ENCODE measurements at regions not wholly inside any gene's neighbourhood (a gene's known extent, or its start where the extent isn't known, plus 50 kb on each side); places are given as distances from the start of the nearest gene placed in this dataset.

GRCh38 chr6:84469144-84469543 lies 241.7 kb upstream of the CEP162 start:
- no peak for DNase-seq (ENCODE audit: extremely low read depth in 1 of 2, low read depth in 1 of 2)

GRCh38 chr6:84467296-84467695 lies 239.9 kb upstream of the CEP162 start:
- DNase-seq (ENCODE audit: extremely low read depth in 1 of 2, low read depth in 1 of 2): no peak

DNA sequence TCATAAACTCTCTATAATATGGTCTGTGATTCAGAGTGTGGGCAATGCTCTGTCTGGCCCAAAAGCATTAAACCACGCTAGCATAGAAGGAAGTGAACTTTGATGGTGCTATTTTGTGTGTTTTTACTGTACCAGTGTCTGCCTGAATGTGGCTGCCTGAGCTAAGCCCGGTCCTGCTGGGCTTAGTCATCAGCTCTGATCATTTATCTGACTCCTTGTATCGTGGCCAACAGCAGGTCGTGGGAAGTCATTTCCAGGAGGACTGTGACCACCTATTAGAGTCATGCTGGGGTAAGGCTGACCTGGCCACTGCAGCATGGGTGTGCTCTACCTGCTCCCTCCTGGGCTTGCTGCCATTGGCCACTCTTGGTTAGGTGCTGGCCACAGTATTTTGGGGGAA lies 239.1 kb upstream of the CEP162 start:
- DNase-seq (ENCODE audit: extremely low read depth in 1 of 2, low read depth in 1 of 2): no peak

DNA sequence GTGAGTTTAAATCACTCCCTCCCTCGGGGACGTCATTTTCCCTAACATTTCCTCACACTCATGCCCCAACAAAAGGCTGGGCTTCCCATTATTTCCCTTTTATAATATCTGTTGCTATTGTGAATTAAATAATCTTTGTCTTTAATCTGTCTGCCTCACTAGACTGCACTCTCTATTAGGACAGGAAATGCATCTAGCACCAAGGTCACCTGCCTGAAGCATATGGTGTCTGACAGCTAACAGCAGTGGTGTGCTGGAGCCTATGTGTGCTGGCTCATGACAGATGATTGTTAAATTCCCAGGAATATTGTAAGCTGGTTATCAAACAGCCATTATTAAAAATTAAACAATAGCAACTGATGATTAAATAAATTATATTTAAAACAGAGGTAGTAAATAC lies 237.0 kb upstream of the CEP162 start:
- no peak for DNase-seq (ENCODE audit: extremely low read depth in 1 of 2, low read depth in 1 of 2)

GRCh38 chr6:84462698-84463097 lies 235.3 kb upstream of the CEP162 start:
- DNase-seq (ENCODE audit: extremely low read depth in 1 of 2, low read depth in 1 of 2): no peak

DNA sequence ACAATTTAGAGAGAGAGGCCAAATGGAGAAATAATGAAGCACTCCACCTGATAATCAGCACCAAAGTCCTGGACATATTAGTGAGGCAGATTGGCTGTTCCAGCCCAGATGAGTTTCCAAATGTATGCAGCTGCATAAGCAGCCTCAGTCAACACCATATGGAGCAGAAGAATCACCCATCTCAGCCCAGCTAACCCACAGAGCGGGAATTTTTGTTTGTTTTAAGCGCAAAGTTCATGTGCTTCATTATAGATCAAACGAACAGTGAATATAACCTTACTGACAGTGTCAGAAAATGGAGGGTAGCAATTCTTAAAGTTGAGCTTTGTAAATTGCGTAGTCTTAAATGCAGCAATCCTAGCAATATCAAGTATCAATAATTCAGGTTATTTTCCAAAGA lies 234.0 kb upstream of the CEP162 start:
- no peak for DNase-seq (ENCODE audit: extremely low read depth in 1 of 2, low read depth in 1 of 2)

DNA sequence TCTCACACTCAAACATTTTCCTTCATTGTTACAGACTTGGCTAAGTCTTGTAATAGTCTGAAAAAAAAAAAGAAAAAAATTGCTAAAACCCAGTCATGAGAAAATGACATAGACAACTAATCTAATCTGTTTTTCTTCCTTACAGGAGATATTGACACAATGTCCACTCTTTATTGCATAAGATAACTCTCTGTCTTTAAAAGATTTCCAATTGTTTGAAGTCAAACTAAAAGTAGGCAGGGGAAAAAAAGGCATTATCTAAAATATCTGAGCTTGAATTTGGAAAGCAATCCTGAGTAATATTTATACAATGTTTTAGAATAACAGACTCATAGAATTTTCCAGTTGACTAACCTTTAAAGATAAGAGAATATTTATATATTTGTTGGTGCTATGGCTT lies 233.0 kb upstream of the CEP162 start:
- DNase-seq (ENCODE audit: extremely low read depth in 1 of 2, low read depth in 1 of 2): no peak

DNA sequence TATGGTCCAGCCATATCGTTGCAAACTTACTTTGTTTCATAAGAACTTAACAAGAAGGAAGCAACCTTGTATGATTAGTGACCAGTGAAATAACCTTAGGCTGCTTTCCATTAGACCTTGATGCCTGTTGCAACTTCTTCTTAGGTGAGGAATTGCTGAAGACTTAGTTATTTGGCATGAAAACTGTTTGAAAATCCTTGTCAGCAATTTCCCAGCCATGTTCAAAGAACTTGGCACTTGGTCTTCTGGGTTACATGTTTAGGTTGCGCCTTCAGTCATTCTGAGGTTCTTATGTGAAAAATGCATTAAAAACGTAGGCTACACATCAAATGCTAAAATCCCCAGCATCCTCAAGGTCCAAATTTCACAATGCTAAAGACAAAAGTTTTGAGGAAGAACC lies 232.0 kb upstream of the CEP162 start:
- no peak for DNase-seq (ENCODE audit: extremely low read depth in 1 of 2, low read depth in 1 of 2)

GRCh38 chr6:84458271-84458670 lies 230.8 kb upstream of the CEP162 start:
- no peak for DNase-seq (ENCODE audit: extremely low read depth in 1 of 2, low read depth in 1 of 2)

- DNase-seq (ENCODE audit: extremely low read depth in 1 of 2, low read depth in 1 of 2): no peak
Measured at GRCh38 chr6:84457276-84457675, 229.8 kb upstream of the CEP162 start.

DNA sequence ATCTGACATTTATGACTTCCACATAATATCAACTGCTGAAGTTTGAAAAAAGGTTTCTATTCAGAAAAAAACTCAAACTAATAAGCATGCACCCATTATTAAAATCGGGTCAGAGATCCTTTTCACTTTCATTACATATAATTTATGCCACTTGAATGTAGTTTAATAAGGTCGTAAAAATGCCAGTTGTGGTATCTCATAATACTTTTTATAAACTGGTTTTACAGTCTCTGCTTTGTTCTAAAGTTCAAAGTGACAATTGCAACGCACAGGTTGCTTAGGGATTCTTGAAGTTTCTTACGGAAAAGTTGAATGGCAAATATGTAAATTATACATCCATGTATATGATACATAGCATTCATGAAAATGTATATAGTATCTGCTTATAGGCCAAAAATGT lies 229.4 kb upstream of the CEP162 start:
- no peak for DNase-seq (ENCODE audit: extremely low read depth in 1 of 2, low read depth in 1 of 2)

GRCh38 chr6:84455511-84456029 lies 228.1 kb upstream of the CEP162 start:
- DNase-seq (ENCODE audit: extremely low read depth in 1 of 2, low read depth in 1 of 2): no peak

DNA sequence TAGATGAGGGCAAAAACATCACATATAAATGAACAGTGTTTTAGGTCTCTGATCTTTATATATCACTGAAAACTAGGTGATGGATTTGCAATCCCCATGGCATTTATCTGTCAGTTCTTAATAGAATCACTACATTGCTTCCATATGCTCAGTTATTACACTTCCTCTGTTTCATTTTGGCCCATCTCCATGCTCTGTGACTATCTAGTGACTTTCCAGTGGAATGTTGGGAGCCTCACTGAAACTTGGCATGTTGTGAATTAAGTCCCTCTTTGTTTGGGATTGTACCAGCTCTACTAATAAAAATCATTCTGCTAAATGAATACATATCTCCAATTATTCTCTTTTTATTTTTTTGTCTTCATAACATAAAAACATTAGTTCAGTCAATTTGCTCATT lies 226.1 kb upstream of the CEP162 start:
- no peak for DNase-seq (ENCODE audit: extremely low read depth in 1 of 2, low read depth in 1 of 2)

DNA sequence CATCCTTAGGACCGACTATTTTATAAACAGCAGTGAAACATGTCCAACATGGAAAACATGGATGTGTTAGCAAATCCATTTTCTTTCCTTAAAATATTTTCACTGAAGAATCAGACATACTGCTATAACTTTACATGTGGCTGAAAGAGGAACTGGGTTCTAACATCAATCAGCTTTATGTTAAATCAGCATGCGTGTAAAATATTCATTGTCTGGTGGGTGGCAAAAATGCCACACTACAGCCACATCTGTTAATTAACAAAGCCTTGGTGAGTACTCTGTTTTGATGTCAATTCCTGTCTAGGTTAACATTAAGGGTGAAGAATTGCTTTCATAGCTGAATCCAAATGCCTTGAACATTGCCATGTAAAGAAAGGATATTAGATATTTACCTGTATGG lies 222.6 kb upstream of the CEP162 start:
- DNase-seq (ENCODE audit: extremely low read depth in 1 of 2, low read depth in 1 of 2): no peak

GRCh38 chr6:84449220-84449619 lies 221.8 kb upstream of the CEP162 start:
- DNase-seq (ENCODE audit: extremely low read depth in 1 of 2, low read depth in 1 of 2): no peak

- no peak for DNase-seq (ENCODE audit: extremely low read depth in 1 of 2, low read depth in 1 of 2)
Measured at GRCh38 chr6:84448331-84448730, 220.9 kb upstream of the CEP162 start.

DNA sequence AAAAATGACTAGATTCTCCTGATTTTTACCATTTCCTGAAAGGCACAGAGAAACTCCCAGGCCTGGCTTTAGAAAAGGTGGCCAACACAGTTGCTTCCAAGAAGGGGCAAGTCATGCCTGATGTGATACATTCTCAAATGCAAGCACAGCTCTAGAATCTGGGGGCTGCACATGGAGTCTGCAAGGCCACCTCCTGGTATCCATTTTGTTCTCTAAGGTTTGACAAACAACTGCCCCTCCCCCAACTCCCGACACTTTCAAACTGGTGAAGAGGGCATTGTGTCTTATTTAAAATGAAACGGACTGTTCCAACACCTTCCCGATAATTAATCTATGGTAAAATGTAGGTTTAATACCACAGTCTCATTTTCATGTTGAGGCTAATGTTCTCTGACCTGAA lies 220.2 kb upstream of the CEP162 start:
- DNase-seq (ENCODE audit: extremely low read depth in 1 of 2, low read depth in 1 of 2): no peak

DNA sequence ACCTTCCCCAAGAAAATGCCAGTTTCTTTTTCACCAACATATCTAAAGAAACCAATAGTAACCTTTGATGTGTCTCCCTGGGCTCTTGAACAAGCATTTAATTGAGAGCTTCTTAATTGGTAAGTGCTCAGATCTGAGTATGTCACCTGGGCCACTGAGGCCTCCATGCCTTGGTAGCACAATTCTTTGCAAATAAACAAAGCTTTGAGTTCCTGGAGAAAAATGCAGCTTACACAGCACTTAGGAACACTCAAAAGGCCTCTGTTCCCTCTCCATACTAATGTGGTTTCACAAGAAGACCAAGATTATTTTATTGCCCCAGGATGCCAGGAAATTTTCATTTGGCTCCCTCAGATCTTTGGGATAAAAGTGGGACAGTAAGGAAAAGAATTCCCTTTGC lies 217.6 kb upstream of the CEP162 start:
- DNase-seq (ENCODE audit: extremely low read depth in 1 of 2, low read depth in 1 of 2): no peak

- no peak for DNase-seq (ENCODE audit: extremely low read depth in 1 of 2, low read depth in 1 of 2)
Measured at GRCh38 chr6:84442208-84442607, 214.8 kb upstream of the CEP162 start.

DNA sequence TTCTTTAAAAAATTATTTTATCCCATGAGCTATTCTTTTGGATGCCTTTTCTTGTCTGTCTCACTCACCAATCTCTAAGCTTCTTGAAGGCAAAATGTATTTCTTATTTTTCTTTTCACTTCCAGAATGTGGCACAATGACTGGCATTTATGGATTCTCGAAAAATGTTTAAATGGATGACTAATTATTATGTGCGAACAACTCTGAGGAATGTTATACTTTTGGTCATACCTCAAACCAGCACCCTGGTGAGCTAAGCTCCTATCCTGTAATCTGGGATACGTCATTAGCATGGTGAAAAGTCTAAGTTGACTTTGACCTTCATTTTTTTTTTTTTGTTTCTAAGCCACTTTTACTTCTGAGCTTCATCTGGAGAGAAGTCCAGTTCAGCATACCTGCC lies 214.0 kb upstream of the CEP162 start:
- DNase-seq (ENCODE audit: extremely low read depth in 1 of 2, low read depth in 1 of 2): no peak

- DNase-seq (ENCODE audit: extremely low read depth in 1 of 2, low read depth in 1 of 2): no peak
Measured at GRCh38 chr6:84434550-84434949, 207.1 kb upstream of the CEP162 start.

GRCh38 chr6:84432619-84433018 lies 205.2 kb upstream of the CEP162 start:
- no peak for DNase-seq (ENCODE audit: extremely low read depth in 1 of 2, low read depth in 1 of 2)

DNA sequence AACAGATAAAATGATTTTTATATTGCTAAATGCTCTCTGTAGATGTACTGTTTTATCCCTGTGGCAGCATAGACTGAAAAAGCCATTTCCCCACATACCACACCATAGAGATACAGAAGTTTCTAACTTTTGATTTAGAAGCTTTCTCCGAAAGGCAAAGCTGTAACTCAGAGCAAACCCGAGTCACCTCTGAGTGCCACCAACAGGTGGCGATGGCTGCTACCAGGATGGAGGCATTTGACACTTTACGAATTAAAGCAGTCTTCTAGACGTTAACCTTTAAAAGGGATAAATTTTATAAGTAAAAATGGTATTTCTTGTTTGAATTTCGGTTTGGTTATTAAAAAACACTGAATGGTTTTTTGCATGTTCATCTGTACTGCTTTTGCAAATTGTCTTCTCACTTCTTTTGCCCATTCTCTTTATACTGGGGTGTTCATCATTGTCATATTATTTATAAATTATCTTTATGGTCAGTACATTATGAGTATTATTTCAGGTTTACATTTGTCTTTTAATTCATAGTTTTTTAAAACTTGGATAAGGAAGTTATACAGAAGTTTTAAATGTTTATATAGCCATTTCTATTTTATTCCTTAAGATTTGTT lies 201.0 kb upstream of the CEP162 start:
- no peak for DNase-seq (ENCODE audit: extremely low read depth in 1 of 2, low read depth in 1 of 2)

All from stimulated activated CD8-positive, alpha-beta memory T cell treated with anti-CD3 and anti-CD28 coated beads, Interleukin-7, amount 100 ng/mL, for 48 hours (primary cell).